NT2/D1 (cell line): ENCODE measurements at regions not wholly inside any gene's neighbourhood (a gene's known extent, or its start where the extent isn't known, plus 50 kb on each side); places are given as distances from the start of the nearest gene placed in this dataset.

Source experiments
- YY1 ChIP-seq: IDR thresholded peaks from 2 replicates; pipeline ENCODE4 v1.6.1; 2011; ENCODE audit not compliant: insufficient read length, insufficient read depth
- ZNF274 ChIP-seq: IDR thresholded peaks from 2 replicates; pipeline ENCODE4 v1.6.1; 2011; ENCODE audit warnings: mild to moderate bottlenecking, low read depth, low read length

- TF ChIP-seq ZNF274: no peak
- no peak for TF ChIP-seq YY1
Observed at GRCh38 chr4:24369507-24370029, 214.8 kb downstream of the DHX15 start.
